ENCODE measurements at regions not wholly inside any gene's neighbourhood (a gene's known extent, or its start where the extent isn't known, plus 50 kb on each side); places are given as distances from the start of the nearest gene placed in this dataset.

DNA sequence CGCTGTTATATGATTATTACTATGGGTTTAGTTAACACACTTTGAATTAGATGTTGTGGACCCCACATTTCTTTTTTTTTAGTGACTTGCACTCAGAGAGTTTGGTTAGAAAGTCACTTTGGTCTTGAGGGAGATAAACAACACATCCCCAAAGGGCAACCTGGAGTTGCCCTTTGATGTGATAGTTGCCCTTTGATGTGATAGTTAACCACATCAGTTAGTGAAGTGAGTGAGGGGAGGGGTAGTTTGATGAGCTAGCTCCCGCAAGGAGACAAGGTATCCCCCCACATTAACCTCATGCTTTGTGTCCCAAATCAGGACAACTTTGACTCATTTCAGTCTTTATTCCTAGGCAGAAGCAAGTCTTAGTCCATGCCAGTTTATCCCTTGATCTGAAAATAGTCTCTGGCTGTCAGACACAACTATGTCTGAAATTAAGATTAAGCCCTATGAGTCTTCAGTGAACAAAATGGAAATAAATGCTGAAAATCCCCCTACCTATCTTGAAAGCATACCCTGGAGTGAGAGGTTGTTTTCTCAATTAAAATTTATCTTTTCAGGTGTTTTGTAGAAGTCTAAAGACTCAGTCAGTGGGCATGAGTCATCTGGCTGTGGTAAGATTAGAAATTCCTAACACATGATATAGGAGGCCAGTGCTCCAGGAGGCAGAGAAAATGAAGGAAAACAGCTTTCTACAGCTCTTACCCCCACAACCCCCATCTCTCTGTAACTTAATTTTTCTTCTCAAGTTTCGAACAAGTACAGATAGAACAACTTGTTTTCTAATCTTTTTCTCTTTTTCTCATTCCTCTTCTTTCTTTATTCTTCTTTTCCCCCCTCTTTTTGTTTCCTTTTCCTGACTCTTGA lies 208.9 kb upstream of the DMRTA1 start:
- Histone ChIP-seq H3K4me2 (ENCODE audit: low read length, poor library complexity, severe bottlenecking) (no peak overlapping the region), H3K36me3 (ENCODE audit: control insufficient read depth in 1 of 2, insufficient read depth in 2 of 2, low read depth in 1 of 2, low read length in 2 of 2) (no peaks in the 10 kb centered on the region), H3K14ac (ENCODE audit: low read length in 2 of 2) (no peak overlapping the region), H3K9me3 (ENCODE audit: control insufficient read depth, low read length) (no peaks in the 10 kb centered on the region), H2AFZ (ENCODE audit: low read depth, low read length) (no peak overlapping the region), H3K79me1 (replicated peaks; ENCODE audit: low read length, poor library complexity, severe bottlenecking) (no peaks in the 10 kb centered on the region), H3K27me3 (ENCODE audit: control insufficient read depth in 1 of 2, insufficient read depth in 1 of 2, low read length in 2 of 2) (no peaks in the 10 kb centered on the region), H2BK15ac (ENCODE audit: low read depth, poor library complexity, severe bottlenecking) (peak overlapping the region; percentile 52), H3K4me3 (ENCODE audit: insufficient read depth in 1 of 2, low read depth in 1 of 2, low read length in 2 of 2) (peak overlapping the region in 1 of 2 experiments; percentile 20), H3K4ac (ENCODE audit: low read depth in 1 of 2, low read length in 2 of 2) (peak overlapping the region in 1 of 2 experiments; percentile 9), H3K23ac (ENCODE audit: low read length in 2 of 2) (no peak overlapping the region), H4K8ac (ENCODE audit: low read length) (no peak overlapping the region), H3K4me1 (ENCODE audit: control insufficient read depth, insufficient read depth, low read depth, low read length) (no peaks in the 10 kb centered on the region), H2BK5ac (ENCODE audit: low read depth, low read length, poor library complexity, severe bottlenecking) (peak overlapping the region; percentile 84), H3K9ac (ENCODE audit: low read length) (peak overlapping the region; percentile 82), H3K18ac (ENCODE audit: low read depth in 1 of 2, low read length in 2 of 2) (peak overlapping the region; percentile 79 to 89), H3K27ac (ENCODE audit: low read length, poor library complexity, severe bottlenecking) (peak overlapping the region; percentile 97), H2AK5ac (ENCODE audit: low read length, severe bottlenecking) (peak overlapping the region; percentile 71), H2BK12ac (ENCODE audit: low read length in 2 of 2) (peak overlapping the region; percentile 93 to 95), H2BK120ac (ENCODE audit: low read depth, low read length) (peak overlapping the region; percentile 92), H4K91ac (ENCODE audit: low read length) (peak overlapping the region; percentile 68)
- 48% methylated on average over 3 of the region's 3 CpGs for WGBS
- DNase-seq = peak; percentile 91

DNA sequence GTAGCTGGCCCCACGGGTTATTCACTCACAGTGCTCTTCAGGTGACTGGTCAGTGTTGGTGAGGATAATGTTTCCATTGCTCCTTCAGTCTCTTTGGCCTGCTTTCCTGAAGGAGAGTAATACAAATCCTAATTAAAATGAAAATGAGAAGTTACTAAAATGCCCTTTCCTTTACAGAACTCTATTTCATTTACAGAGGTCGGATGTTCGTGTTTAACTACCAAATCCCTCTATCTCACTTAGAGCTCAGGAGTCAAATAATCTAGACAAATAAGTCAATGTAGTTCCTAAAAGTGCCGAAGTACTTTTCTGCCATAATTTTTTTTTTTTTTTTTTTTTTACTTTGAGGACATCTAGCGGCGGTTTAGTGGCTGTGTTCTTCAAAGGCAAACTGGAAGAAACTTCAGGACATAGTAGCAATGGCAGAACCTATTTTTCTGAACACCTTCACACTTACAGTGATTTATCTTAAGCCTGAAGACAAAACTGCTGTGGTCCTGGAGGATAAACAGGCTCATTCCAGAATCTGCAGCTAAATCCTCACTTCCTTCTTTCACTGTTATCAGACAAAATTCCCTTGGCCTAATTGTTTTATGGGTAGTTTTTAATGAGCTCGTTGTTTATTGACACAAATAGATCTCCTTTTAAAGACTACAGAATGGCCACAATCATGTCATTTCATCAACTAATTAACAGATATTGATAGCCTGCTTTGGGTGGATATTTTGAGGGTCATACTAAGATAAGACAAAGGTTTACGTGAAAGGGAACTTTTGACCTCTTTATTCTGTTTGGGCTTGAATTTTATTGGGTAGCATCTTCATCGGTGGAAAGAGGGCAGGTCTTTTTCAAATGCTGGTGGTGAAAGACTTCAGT lies 207.6 kb upstream of the DMRTA1 start:
- Histone ChIP-seq H3K4me1 (ENCODE audit: control insufficient read depth, insufficient read depth, low read depth, low read length) (no peaks in the 10 kb centered on the region), H3K27ac (ENCODE audit: low read length, poor library complexity, severe bottlenecking) (peak overlapping the region; percentile 97), H3K9ac (ENCODE audit: low read length) (peak overlapping the region; percentile 82), H2BK15ac (ENCODE audit: low read depth, poor library complexity, severe bottlenecking) (no peak overlapping the region), H3K23ac (ENCODE audit: low read length in 2 of 2) (no peak overlapping the region), H4K91ac (ENCODE audit: low read length) (no peak overlapping the region), H2BK120ac (ENCODE audit: low read depth, low read length) (peak overlapping the region; percentile 8), H3K79me1 (replicated peaks; ENCODE audit: low read length, poor library complexity, severe bottlenecking) (peaks cover 2% of the 10 kb centered on the region), H2AFZ (ENCODE audit: low read depth, low read length) (peak overlapping the region; percentile 27), H3K4me3 (ENCODE audit: insufficient read depth in 1 of 2, low read depth in 1 of 2, low read length in 2 of 2) (peak overlapping the region in 1 of 2 experiments; percentile 20), H3K18ac (ENCODE audit: low read depth in 1 of 2, low read length in 2 of 2) (peak overlapping the region; percentile 40 to 86), H3K4ac (ENCODE audit: low read depth in 1 of 2, low read length in 2 of 2) (peak overlapping the region in 1 of 2 experiments; percentile 47), H3K4me2 (ENCODE audit: low read length, poor library complexity, severe bottlenecking) (peak overlapping the region; percentile 47), H3K36me3 (ENCODE audit: control insufficient read depth in 1 of 2, insufficient read depth in 2 of 2, low read depth in 1 of 2, low read length in 2 of 2) (no peaks in the 10 kb centered on the region), H2AK5ac (ENCODE audit: low read length, severe bottlenecking) (no peak overlapping the region), H3K9me3 (ENCODE audit: control insufficient read depth, low read length) (no peaks in the 10 kb centered on the region), H2BK12ac (ENCODE audit: low read length in 2 of 2) (no peak overlapping the region), H3K14ac (ENCODE audit: low read length in 2 of 2) (no peak overlapping the region), H2BK5ac (ENCODE audit: low read depth, low read length, poor library complexity, severe bottlenecking) (peak overlapping the region; percentile 90), H4K8ac (ENCODE audit: low read length) (peak overlapping the region; percentile 69), H3K27me3 (ENCODE audit: control insufficient read depth in 1 of 2, insufficient read depth in 1 of 2, low read length in 2 of 2) (no peaks in the 10 kb centered on the region)
- WGBS = 4% methylated on average over 7 of the region's 9 CpGs
- peak; percentile 79 for DNase-seq

DNA sequence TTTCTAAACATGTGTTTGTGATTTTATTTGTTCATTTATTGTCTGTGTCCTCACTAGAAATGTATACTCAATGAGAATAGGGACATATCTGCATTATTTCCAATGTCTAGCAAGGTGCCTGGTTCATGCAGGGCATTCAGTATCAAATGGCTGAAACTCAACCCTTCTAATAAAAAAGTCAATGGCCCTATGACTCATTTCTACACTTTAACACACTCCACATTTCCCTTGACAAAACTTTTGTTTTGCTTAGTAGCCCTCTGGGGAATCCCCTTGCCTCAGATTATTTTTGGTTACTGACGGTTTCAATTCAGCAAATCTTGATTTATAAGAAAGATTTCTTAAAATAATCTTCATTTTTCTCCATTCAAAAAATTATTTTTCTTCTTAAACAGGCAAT lies 206.0 kb upstream of the DMRTA1 start:
- Histone ChIP-seq H3K27me3 (ENCODE audit: control insufficient read depth in 1 of 2, insufficient read depth in 1 of 2, low read length in 2 of 2) (no peaks in the 10 kb centered on the region), H3K4me2 (ENCODE audit: low read length, poor library complexity, severe bottlenecking) (no peak overlapping the region), H4K91ac (ENCODE audit: low read length) (no peak overlapping the region), H3K4me3 (ENCODE audit: insufficient read depth in 1 of 2, low read depth in 1 of 2, low read length in 2 of 2) (no peak overlapping the region), H3K4ac (ENCODE audit: low read depth in 1 of 2, low read length in 2 of 2) (no peak overlapping the region), H2AFZ (ENCODE audit: low read depth, low read length) (no peak overlapping the region), H2AK5ac (ENCODE audit: low read length, severe bottlenecking) (no peak overlapping the region), H3K4me1 (ENCODE audit: control insufficient read depth, insufficient read depth, low read depth, low read length) (no peaks in the 10 kb centered on the region), H3K14ac (ENCODE audit: low read length in 2 of 2) (no peak overlapping the region), H3K9ac (ENCODE audit: low read length) (peak overlapping the region; percentile 11), H2BK12ac (ENCODE audit: low read length in 2 of 2) (no peak overlapping the region), H2BK5ac (ENCODE audit: low read depth, low read length, poor library complexity, severe bottlenecking) (no peak overlapping the region), H2BK120ac (ENCODE audit: low read depth, low read length) (no peak overlapping the region), H2BK15ac (ENCODE audit: low read depth, poor library complexity, severe bottlenecking) (no peak overlapping the region), H3K36me3 (ENCODE audit: control insufficient read depth in 1 of 2, insufficient read depth in 2 of 2, low read depth in 1 of 2, low read length in 2 of 2) (no peaks in the 10 kb centered on the region), H3K79me1 (replicated peaks; ENCODE audit: low read length, poor library complexity, severe bottlenecking) (peaks cover 2% of the 10 kb centered on the region), H4K8ac (ENCODE audit: low read length) (no peak overlapping the region), H3K27ac (ENCODE audit: low read length, poor library complexity, severe bottlenecking) (no peak overlapping the region), H3K18ac (ENCODE audit: low read depth in 1 of 2, low read length in 2 of 2) (no peak overlapping the region), H3K23ac (ENCODE audit: low read length in 2 of 2) (no peak overlapping the region), H3K9me3 (ENCODE audit: control insufficient read depth, low read length) (no peaks in the 10 kb centered on the region)
- WGBS = no CpG with 5 or more reads among the region's 1 CpG
- DNase-seq = peak; percentile 74

DNA sequence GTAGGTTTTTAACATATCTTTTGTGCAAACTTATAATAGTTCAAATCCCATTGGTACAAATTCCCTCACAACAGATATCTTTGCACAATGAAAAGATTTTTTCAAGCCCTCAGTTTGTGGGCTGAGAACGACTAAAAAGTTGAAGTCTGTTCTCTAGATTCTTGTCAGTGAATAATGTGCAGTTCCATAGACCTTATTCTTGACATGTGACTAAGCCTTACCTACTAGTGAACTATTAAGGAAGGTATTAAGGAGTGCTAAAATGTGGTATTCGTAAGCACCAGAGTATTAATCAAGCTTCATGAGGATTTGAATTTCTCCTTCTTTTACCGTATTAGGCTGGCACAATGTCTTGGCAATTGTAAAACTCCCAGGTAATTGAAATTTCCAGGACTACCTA lies 205.6 kb upstream of the DMRTA1 start:
- Histone ChIP-seq H4K8ac (ENCODE audit: low read length) (no peak overlapping the region), H3K14ac (ENCODE audit: low read length in 2 of 2) (no peak overlapping the region), H2BK12ac (ENCODE audit: low read length in 2 of 2) (no peak overlapping the region), H3K4me2 (ENCODE audit: low read length, poor library complexity, severe bottlenecking) (peak overlapping the region; percentile 33), H2BK120ac (ENCODE audit: low read depth, low read length) (no peak overlapping the region), H2BK5ac (ENCODE audit: low read depth, low read length, poor library complexity, severe bottlenecking) (no peak overlapping the region), H2AK5ac (ENCODE audit: low read length, severe bottlenecking) (no peak overlapping the region), H4K91ac (ENCODE audit: low read length) (no peak overlapping the region), H3K27ac (ENCODE audit: low read length, poor library complexity, severe bottlenecking) (peak overlapping the region; percentile 43), H2AFZ (ENCODE audit: low read depth, low read length) (no peak overlapping the region), H3K4me3 (ENCODE audit: insufficient read depth in 1 of 2, low read depth in 1 of 2, low read length in 2 of 2) (no peak overlapping the region), H3K79me1 (replicated peaks; ENCODE audit: low read length, poor library complexity, severe bottlenecking) (peaks cover 2% of the 10 kb centered on the region), H3K9ac (ENCODE audit: low read length) (peak overlapping the region; percentile 11), H3K9me3 (ENCODE audit: control insufficient read depth, low read length) (no peaks in the 10 kb centered on the region), H3K27me3 (ENCODE audit: control insufficient read depth in 1 of 2, insufficient read depth in 1 of 2, low read length in 2 of 2) (no peaks in the 10 kb centered on the region), H3K4ac (ENCODE audit: low read depth in 1 of 2, low read length in 2 of 2) (no peak overlapping the region), H2BK15ac (ENCODE audit: low read depth, poor library complexity, severe bottlenecking) (no peak overlapping the region), H3K23ac (ENCODE audit: low read length in 2 of 2) (no peak overlapping the region), H3K36me3 (ENCODE audit: control insufficient read depth in 1 of 2, insufficient read depth in 2 of 2, low read depth in 1 of 2, low read length in 2 of 2) (no peaks in the 10 kb centered on the region), H3K4me1 (ENCODE audit: control insufficient read depth, insufficient read depth, low read depth, low read length) (no peaks in the 10 kb centered on the region), H3K18ac (ENCODE audit: low read depth in 1 of 2, low read length in 2 of 2) (no peak overlapping the region)
- WGBS = 67% methylated on average over 3 of the region's 3 CpGs
- no peak for DNase-seq

Measured in mesenchymal stem cell (in vitro differentiated cells and primary cell).